PC-3 (cell line): ENCODE measurements at regions not wholly inside any gene's neighbourhood (a gene's known extent, or its start where the extent isn't known, plus 50 kb on each side); places are given as distances from the start of the nearest gene placed in this dataset.

Experiments
- EZH2 ChIP-seq: fragments of 300-600 bp; sonication (generic); IDR thresholded peaks from one replicate; pipeline ENCODE4 v1.6.1; 2017; ENCODE audit warnings: antibody characterized with exemption, mild to moderate bottlenecking, low read length; ENCODE audit not compliant: unreplicated experiment
- TF ChIP-seq, protein P1 (sequence below): fragments of 300-600 bp; sonication (generic); conservative IDR thresholded peaks from 2 replicates; pipeline ENCODE4 v1.5.1; 2017; ENCODE audit warnings: antibody characterized with exemption, low read depth, mild to moderate bottlenecking, low read length

DNA sequence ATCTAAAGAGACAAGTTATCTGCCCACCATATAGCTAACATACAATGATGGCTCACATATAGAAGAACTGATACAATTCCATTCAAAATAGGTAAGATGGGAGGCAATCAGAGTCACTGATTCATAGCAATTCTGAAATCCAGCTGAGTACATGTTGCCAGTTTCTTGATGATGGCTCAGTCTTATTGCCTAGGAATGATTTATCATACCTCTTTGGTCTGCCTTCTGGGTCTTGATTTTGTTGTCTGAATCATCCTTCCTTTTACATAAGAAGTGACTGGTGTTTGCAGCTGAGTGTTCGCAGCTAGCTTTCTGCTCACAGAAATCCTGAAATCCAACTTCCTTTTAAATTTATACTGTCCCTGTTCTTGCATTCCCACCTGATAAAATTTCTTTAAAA lies 463.2 kb upstream of the MGAT4C start:
- TF ChIP-seq, protein P1, sequence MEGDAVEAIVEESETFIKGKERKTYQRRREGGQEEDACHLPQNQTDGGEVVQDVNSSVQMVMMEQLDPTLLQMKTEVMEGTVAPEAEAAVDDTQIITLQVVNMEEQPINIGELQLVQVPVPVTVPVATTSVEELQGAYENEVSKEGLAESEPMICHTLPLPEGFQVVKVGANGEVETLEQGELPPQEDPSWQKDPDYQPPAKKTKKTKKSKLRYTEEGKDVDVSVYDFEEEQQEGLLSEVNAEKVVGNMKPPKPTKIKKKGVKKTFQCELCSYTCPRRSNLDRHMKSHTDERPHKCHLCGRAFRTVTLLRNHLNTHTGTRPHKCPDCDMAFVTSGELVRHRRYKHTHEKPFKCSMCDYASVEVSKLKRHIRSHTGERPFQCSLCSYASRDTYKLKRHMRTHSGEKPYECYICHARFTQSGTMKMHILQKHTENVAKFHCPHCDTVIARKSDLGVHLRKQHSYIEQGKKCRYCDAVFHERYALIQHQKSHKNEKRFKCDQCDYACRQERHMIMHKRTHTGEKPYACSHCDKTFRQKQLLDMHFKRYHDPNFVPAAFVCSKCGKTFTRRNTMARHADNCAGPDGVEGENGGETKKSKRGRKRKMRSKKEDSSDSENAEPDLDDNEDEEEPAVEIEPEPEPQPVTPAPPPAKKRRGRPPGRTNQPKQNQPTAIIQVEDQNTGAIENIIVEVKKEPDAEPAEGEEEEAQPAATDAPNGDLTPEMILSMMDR, result no peak
- no peak for TF ChIP-seq EZH2
